Mammary epithelial cell (primary cell): ENCODE measurements at regions not wholly inside any gene's neighbourhood (a gene's known extent, or its start where the extent isn't known, plus 50 kb on each side); places are given as distances from the start of the nearest gene placed in this dataset.
"Not testable (repeated sequence)": the region's sequence is repeated elsewhere in the genome, so short reads cannot be mapped to it uniquely, and the experiment has no call there.

Experiments
- CTCF ChIP-seq, 2 donors: IDR thresholded peaks in 1 of 2; conservative IDR thresholded peaks in 1 of 2; 2 replicates each; pipeline ENCODE4 v1.5.1; 2011 to 2012; ENCODE audit warnings: inconsistent platforms in 2 of 2, low read length in 2 of 2, mild to moderate bottlenecking in 2 of 2, control low read depth in 1 of 2, low read depth in 1 of 2; ENCODE audit not compliant: insufficient read depth in 1 of 2; ENCODE audit errors: extremely low read depth in 1 of 2
- EZH2 ChIP-seq: IDR thresholded peaks from 2 replicates; pipeline ENCODE4 v1.6.1; 2012; ENCODE audit warnings: low read length, inconsistent platforms, borderline replicate concordance

GRCh38 chr1:143792047-143792937 lies 179.5 kb downstream of the FAM72C start:
- TF ChIP-seq CTCF (conservative IDR thresholded peaks at IDR 0.05 in 1 of 2, IDR thresholded peaks at IDR 0.05 in 1 of 2; ENCODE audit: extremely low read depth in 1 of 2, insufficient read depth in 1 of 2, low read depth in 1 of 2, low read length in 2 of 2); EZH2: not testable (repeated sequence)
